GM19023 (cell line): ENCODE measurements at regions not wholly inside any gene's neighbourhood (a gene's known extent, or its start where the extent isn't known, plus 50 kb on each side); places are given as distances from the start of the nearest gene placed in this dataset.
"Not testable (repeated sequence)": the region's sequence is repeated elsewhere in the genome, so short reads cannot be mapped to it uniquely, and the experiment has no call there.

Experiments
- ATAC-seq: cut with Tn5 transposase; IDR thresholded peaks from one replicate; pipeline ENCODE4 v1.9.1; 2021; ENCODE audit warnings: mild to moderate bottlenecking, moderate library complexity; ENCODE audit not compliant: unreplicated experiment

DNA sequence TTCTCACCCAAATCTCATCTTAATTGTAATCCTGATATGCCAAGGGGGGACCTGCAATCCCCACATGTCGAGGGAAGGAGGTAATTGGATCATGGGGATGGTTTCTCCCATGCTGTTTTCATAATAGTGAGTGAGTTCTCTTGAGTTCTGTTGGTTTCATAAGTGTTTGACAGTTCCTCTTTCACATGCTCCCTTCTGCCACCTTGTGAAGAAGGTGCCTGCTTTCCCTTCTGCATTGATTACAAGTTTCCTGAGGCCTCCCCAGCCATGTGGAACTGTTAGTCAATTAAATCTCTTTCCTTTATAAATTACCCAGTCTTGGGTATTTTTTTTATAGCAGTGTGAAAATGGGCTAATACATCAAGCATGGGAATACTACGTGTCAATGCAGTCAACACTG, 925.0 kb upstream of the MAN1A1 start:
- no peak for ATAC-seq

- no peak for ATAC-seq
Measured at GRCh38 chr6:120273411-120273810, 923.9 kb upstream of the MAN1A1 start.

GRCh38 chr6:120272038-120272437, 922.5 kb upstream of the MAN1A1 start:
- ATAC-seq = no peak

GRCh38 chr6:120268256-120268655, 918.7 kb upstream of the MAN1A1 start:
- not testable (repeated sequence) for ATAC-seq

DNA sequence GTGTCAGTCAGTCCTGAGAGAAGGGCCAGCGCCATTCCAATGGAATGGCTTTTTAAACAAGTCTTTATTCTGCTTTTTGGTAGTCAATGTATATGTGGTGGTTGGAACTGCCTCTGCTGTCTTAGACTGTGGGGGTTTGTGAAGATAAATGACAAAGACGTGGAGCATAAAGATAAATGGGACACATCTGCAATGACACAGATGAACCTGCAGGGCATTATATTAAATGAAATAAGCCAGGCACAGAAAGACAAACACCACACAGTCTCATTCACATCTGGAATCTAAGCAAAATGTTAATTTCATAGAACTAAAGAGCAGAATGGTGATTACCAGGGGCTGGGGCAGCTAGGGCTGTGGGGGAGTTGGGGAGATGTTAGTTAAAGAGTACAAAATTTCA, 912.8 kb upstream of the MAN1A1 start:
- no peak for ATAC-seq

DNA sequence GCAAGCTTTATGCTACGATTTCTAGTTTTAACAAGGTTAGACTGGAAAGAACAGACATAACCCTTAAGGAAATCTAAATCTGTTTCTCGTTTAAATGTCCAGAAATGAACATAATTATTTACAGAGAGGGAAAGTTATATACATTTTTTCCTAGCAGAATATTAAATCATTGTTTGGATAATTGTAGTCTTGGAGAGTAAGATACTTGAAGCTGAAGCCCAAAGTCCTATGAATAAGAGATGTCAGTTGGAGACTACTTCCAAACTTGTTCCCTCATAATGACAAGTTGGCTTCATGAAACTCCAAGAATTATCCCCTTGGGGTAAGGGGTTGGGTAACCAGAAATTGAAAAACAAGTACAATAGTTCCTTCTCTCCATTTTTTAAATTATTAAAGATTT, 911.1 kb upstream of the MAN1A1 start:
- no peak for ATAC-seq

GRCh38 chr6:120254651-120255050, 905.1 kb upstream of the MAN1A1 start:
- ATAC-seq = no peak

GRCh38 chr6:120248451-120248850, 898.9 kb upstream of the MAN1A1 start:
- no peak for ATAC-seq

- no peak for ATAC-seq
Measured at GRCh38 chr6:120237221-120237620, 887.7 kb upstream of the MAN1A1 start.

DNA sequence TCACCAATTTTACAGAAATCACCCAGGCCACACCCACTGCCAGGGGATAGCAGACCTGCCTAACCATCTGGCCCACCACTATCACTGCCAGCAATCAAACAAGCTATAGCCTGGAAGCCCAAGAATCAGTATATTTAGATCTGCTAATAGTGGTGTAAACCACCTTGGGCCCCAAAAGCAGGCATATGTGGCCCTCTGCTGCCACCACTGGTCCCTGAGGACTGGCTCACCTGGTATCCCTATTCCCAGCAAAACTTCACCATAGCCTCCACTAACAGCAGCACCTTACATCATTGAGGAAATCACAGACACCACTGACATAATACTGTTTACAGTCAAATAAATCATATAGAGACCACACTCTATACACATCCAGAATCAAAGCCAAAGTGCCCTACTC, 880.4 kb upstream of the MAN1A1 start:
- no peak for ATAC-seq

DNA sequence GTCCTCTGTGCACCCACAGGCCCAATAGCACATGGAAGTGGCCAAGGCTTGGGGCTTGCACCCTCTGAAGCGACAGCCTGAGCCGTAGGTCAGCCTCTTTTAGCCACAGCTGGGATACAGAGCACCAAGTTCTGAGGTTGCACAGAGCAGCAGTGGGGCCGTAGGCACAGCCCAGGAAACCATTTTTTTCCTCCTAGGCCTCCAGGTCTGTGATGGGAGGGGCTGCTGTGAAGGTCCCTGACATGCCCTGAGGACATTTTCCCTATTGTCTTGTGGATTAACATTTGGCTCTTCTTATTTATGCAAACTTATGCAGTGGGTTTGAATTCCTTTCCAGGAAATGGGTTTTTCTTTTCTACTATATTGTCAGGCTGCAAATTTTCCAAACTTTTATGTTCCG, 878.7 kb upstream of the MAN1A1 start:
- ATAC-seq = no peak

DNA sequence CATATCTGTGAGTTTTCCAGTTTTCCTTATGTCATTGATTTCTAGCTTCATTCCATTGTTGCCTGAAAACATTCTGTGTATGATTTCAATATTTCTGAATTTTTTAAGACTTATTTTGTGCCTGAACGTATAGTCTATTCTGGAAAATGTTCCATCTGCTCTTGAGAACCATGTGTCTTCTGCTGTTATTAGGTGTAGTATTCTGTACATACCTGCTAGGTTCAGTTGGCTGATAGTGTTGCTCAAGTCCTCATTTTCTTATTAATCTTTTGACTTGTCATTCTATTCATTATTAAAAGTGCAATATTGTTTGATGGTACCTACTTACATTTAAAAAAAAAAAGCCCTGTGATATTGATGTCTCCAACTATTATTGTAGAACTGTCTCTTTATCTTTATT, 869.8 kb upstream of the MAN1A1 start:
- ATAC-seq = no peak

DNA sequence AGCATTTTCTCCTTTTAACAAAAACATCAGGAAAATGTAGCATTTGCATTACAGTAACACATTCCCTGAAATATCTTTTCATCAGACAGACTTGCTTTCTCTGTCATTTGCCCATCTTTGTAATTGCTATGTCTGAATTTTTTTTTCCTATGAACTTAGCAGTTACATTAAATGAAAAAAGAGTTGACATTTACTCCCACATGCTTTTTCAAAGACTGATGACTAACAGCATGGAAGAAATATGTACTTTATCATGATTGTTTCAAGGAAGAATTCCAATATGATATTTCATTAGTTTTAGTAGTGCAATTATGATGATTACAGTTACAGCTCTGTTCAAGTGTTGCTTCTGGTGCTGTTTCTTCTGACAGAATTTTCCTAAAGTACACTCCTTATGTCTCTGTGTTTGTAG, 864.5 kb upstream of the MAN1A1 start:
- ATAC-seq = no peak

DNA sequence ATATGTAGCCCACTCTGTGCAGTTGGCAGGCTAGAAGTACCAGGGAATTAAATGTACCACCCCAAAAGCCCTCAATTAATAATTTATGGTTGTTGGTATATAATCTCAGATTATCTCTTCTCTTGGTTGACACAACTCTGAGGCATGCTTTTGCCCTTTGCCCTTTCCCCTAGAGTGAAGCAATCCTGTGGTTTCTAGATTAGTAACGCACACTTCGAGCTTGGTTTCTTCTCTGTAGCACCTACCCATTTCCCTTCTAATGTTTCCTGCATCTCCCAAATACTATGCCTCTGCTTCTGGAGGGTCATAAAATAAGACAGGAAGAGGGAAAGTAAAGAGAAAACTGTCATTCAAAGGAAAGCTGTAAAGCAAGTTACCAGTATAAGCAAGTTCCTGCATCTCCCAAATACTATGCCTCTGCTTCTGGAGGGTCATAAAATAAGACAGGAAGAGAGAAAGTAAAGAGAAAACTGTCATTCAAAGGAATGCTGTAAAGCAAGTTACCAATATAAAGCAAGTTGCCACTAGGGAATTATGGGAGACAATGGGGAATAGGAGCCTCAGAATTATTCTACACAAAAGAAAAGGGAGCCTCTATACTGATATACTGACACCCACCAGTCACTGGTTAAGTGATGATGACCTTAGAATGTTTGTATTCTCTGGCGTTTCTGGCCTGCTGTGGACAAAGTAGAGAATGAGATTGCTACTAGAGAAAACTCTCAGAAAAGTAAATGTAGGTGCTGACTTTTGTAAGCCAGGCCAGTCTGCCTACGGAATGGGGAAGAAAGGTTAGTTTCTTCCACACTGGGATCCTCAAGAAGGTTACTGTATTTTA, 862.6 kb upstream of the MAN1A1 start:
- ATAC-seq = no peak

- no peak for ATAC-seq
Measured at GRCh38 chr6:120202878-120203277, 853.3 kb upstream of the MAN1A1 start.

GRCh38 chr6:120200853-120201252, 851.3 kb upstream of the MAN1A1 start:
- no peak for ATAC-seq

- no peak for ATAC-seq
Measured at GRCh38 chr6:120198033-120198432, 848.5 kb upstream of the MAN1A1 start.

- ATAC-seq = no peak
Measured at GRCh38 chr6:120186080-120186479, 836.5 kb upstream of the MAN1A1 start.

DNA sequence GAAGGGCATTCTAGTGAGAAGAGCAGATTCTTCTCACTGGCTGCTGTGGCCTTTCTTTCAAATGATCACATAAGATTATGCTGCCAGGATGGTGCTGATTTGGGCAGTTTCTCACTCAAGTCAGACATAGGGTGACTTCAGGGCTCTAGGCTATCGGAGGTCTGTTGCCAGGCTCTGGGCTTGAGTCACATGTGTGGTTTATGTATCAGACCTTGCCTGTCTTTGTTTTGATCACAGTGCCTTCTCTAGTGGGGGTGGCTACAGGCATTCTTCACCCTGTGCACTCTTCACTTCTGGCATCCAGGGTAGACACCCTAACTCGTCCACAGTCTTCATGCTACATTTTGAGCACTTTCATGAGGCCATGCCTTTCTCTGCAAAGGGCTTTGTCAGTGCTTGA, 823.7 kb upstream of the MAN1A1 start:
- no peak for ATAC-seq

- no peak for ATAC-seq
Measured at GRCh38 chr6:120164531-120164930, 815.0 kb upstream of the MAN1A1 start.

DNA sequence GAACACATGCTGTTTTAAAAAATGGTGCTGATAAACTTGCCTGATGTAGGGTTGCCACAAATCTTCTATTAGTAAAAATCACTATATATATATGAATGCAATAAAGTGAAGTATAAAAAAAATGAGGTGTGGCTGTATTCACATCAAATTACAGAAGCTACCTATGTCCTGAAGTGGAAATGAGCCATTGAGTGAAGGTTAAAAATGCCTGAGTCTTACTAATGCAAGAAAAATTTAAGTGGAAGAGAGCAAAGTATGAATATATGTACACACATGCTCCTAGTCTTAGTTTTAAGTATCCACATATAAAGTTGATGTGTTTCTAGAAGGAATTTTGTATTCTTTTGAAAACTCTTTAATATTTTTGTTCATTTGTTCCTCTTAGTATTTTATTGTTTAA, 808.3 kb upstream of the MAN1A1 start:
- ATAC-seq = no peak

DNA sequence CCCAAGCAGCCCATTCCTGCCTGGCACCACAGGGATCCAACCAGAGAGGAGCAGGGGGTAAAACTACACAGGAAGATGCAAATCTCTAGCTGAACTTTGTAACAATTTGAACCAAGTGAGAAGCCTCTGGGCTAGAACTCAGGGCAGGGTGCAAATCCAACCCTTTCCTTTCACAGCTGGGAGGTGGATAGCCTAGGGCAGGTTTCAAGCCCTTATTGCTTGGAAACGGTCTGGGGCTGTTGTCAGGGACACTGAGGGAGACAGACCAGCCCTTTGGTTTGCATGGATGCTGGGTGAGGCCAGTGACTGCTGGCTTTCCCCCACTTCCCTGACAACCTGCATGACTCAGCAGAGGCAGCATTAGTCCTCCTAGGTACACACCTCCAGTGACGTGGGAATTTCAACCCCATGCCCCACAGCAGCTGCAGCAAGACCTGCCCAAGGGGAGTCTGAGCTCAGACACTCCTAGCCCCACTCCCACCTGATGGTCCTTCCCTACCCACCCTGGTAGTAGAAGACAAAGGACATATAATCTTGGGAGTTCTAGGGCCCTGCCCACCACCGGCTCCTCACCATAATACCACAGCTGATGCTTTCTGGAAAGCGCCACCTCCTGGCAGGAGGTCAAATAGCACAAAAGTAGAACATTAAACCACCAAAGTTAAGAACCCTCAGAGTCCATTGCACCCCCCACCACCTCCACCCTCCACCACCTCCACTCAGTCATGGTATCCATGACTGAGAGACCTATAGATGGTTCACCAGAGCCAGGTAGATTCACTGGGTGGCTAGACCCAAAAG, 797.7 kb upstream of the MAN1A1 start:
- ATAC-seq = no peak
